ENCODE measurements at regions not wholly inside any gene's neighbourhood (a gene's known extent, or its start where the extent isn't known, plus 50 kb on each side); places are given as distances from the start of the nearest gene placed in this dataset.

DNA sequence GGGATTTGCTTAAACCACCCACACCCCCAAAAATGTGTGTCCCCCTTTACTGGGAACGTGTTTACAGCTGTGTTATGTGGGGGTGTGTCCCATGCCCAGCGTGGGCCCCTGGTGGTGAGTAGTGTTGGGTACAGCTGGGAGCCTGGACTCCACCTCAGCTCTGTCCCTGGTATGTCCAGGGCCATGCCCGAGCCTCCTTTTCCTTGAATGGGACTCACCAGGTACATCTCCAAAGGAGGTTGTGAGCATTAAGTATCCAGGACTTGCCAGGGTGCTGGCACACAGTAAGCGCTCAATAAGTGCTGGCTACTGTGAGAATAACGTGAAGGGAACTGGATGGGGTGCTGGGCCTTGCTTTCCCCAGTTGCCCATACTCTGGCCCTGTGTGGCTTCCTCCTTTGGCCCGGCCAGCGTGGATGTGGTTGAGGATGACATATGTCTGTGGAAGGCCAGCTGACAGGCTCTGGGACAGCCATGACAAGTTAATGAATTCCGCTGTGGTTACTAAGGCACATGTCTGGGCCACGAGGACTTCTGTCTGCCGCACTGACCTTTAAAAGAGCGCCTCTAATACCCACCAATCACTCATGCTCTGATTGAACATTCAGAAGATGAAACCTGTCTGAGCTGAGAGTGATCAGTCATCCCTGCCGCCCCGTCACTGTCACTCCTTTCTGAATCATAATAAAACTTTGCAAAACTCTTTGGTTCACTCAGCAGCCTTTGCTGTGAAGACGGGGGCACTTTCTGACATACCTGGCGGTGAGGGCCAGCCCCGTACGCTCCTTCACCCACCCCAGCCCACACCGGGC is 74.7 kb downstream of the DIO3 start:
- in situ Hi-C loops (cut with MboI) = no loop called here
- TF ChIP-seq RUNX3 (IDR thresholded peaks at IDR 0.05; ENCODE audit: low read length) (peak; percentile 41), MTA3 (IDR thresholded peaks at IDR 0.05; ENCODE audit: borderline replicate concordance, low read length) (no peak), KLF5 (IDR thresholded peaks at IDR 0.05; ENCODE audit: partially characterized antibody) (no peak), MEF2B (IDR thresholded peaks at IDR 0.05; ENCODE audit: partially characterized antibody, poor library complexity, severe bottlenecking) (peak; percentile 24), MTA2 (IDR thresholded peaks at IDR 0.05; ENCODE audit: low read depth) (no peak), ZSCAN29 (IDR thresholded peaks at IDR 0.05) (no peak), IRF4 (IDR thresholded peaks at IDR 0.05; ENCODE audit: low read depth, low read length) (0 out of 2 replicates have a peak, but pooled peaks have one; percentile 39), RFX5 (IDR thresholded peaks at IDR 0.05; ENCODE audit: low read depth, low read length) (no peak), ESRRA (IDR thresholded peaks at IDR 0.05; ENCODE audit: low read length) (no peak), PAX5 (IDR thresholded peaks at IDR 0.05; ENCODE audit: borderline replicate concordance, low read depth, low read length) (no peak), CBFB (IDR thresholded peaks at IDR 0.05; ENCODE audit: low read depth) (no peak), DPF2 (IDR thresholded peaks at IDR 0.05) (no peak)
- TF ChIP-seq, protein P1, sequence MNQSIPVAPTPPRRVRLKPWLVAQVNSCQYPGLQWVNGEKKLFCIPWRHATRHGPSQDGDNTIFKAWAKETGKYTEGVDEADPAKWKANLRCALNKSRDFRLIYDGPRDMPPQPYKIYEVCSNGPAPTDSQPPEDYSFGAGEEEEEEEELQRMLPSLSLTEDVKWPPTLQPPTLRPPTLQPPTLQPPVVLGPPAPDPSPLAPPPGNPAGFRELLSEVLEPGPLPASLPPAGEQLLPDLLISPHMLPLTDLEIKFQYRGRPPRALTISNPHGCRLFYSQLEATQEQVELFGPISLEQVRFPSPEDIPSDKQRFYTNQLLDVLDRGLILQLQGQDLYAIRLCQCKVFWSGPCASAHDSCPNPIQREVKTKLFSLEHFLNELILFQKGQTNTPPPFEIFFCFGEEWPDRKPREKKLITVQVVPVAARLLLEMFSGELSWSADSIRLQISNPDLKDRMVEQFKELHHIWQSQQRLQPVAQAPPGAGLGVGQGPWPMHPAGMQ (IDR thresholded peaks at IDR 0.05; ENCODE audit: borderline replicate concordance) = no peak
- TF ChIP-seq, protein P2, sequence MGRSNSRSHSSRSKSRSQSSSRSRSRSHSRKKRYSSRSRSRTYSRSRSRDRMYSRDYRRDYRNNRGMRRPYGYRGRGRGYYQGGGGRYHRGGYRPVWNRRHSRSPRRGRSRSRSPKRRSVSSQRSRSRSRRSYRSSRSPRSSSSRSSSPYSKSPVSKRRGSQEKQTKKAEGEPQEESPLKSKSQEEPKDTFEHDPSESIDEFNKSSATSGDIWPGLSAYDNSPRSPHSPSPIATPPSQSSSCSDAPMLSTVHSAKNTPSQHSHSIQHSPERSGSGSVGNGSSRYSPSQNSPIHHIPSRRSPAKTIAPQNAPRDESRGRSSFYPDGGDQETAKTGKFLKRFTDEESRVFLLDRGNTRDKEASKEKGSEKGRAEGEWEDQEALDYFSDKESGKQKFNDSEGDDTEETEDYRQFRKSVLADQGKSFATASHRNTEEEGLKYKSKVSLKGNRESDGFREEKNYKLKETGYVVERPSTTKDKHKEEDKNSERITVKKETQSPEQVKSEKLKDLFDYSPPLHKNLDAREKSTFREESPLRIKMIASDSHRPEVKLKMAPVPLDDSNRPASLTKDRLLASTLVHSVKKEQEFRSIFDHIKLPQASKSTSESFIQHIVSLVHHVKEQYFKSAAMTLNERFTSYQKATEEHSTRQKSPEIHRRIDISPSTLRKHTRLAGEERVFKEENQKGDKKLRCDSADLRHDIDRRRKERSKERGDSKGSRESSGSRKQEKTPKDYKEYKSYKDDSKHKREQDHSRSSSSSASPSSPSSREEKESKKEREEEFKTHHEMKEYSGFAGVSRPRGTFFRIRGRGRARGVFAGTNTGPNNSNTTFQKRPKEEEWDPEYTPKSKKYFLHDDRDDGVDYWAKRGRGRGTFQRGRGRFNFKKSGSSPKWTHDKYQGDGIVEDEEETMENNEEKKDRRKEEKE (IDR thresholded peaks at IDR 0.05) = no peak
- TF ChIP-seq, protein P3, sequence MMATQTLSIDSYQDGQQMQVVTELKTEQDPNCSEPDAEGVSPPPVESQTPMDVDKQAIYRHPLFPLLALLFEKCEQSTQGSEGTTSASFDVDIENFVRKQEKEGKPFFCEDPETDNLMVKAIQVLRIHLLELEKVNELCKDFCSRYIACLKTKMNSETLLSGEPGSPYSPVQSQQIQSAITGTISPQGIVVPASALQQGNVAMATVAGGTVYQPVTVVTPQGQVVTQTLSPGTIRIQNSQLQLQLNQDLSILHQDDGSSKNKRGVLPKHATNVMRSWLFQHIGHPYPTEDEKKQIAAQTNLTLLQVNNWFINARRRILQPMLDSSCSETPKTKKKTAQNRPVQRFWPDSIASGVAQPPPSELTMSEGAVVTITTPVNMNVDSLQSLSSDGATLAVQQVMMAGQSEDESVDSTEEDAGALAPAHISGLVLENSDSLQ (IDR thresholded peaks at IDR 0.05) = peak; percentile 79
- TF ChIP-seq, protein P4, sequence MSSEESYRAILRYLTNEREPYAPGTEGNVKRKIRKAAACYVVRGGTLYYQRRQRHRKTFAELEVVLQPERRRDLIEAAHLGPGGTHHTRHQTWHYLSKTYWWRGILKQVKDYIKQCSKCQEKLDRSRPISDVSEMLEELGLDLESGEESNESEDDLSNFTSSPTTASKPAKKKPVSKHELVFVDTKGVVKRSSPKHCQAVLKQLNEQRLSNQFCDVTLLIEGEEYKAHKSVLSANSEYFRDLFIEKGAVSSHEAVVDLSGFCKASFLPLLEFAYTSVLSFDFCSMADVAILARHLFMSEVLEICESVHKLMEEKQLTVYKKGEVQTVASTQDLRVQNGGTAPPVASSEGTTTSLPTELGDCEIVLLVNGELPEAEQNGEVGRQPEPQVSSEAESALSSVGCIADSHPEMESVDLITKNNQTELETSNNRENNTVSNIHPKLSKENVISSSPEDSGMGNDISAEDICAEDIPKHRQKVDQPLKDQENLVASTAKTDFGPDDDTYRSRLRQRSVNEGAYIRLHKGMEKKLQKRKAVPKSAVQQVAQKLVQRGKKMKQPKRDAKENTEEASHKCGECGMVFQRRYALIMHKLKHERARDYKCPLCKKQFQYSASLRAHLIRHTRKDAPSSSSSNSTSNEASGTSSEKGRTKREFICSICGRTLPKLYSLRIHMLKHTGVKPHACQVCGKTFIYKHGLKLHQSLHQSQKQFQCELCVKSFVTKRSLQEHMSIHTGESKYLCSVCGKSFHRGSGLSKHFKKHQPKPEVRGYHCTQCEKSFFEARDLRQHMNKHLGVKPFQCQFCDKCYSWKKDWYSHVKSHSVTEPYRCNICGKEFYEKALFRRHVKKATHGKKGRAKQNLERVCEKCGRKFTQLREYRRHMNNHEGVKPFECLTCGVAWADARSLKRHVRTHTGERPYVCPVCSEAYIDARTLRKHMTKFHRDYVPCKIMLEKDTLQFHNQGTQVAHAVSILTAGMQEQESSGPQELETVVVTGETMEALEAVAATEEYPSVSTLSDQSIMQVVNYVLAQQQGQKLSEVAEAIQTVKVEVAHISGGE (CRISPR knock-in tag; IDR thresholded peaks at IDR 0.05) = no peak

More for the DNA sequence above, 74.7 kb downstream of the DIO3 start:
- ChIA-PET RAD21 (ENCODE audit: unreplicated experiment) (no interaction called here), SMC1A (ENCODE audit: uncharacterized antibody, unreplicated experiment) (no interaction called here), CTCF (interaction anchor here (1.5 kb wide), 1 partner anchor 8 kb away, joined by 3 read pairs; no protein-coding TSS in a partner anchor), POLR2A (no interaction called here)
- no peaks in the 10 kb centered on the region for H4K20me1 ChIP-seq (ENCODE audit: control insufficient read depth, insufficient read depth)
- no peaks in the 10 kb centered on the region; a peak in 1 of 4 replicates for H3K27me3 ChIP-seq (replicated peaks in 1 of 2; ENCODE audit: control insufficient read depth in 2 of 2, insufficient read depth in 2 of 2, low read length in 1 of 2)
- H2AFZ ChIP-seq (ENCODE audit: control insufficient read depth, low read depth, low read length) = no peak overlapping the region
- H3K9me3 ChIP-seq (replicated peaks; ENCODE audit: control insufficient read depth, insufficient read depth, low read length) = no peaks in the 10 kb centered on the region
- no peak for FAIRE-seq
- ATAC-seq = peak; percentile 95
- no TSS peak for BruUV-seq (replicated peaks)
- no peaks in the 10 kb centered on the region for H3K4me1 ChIP-seq (ENCODE audit: control insufficient read depth, insufficient read depth, low read length)
- intact Hi-C loops (cut with micrococcal nuclease; ENCODE audit: unreplicated experiment) = no loop called here
- DNase-seq (ENCODE audit: low read depth, low spot score) = peak; percentile 3
- WGBS (ENCODE audit: insufficient coverage, insufficient replicate concordance, low lambda C conversion rate, missing lambda C conversion rate) = 7% methylated on average over 18 of the region's 18 CpGs
- H3K4me3 ChIP-seq = no peak overlapping the region
- no peaks in the 10 kb centered on the region for H3K79me2 ChIP-seq (ENCODE audit: control insufficient read depth, insufficient read depth, low read length)
- H3K27ac ChIP-seq (ENCODE audit: control insufficient read depth, insufficient read depth) = no peak overlapping the region
- no peaks in the 10 kb centered on the region for H3K36me3 ChIP-seq (ENCODE audit: control insufficient read depth in 2 of 2, insufficient read depth in 2 of 2, low read length in 1 of 2)
- H3K4me2 ChIP-seq (ENCODE audit: control insufficient read depth, insufficient read depth) = no peak overlapping the region
- H3K9ac ChIP-seq (ENCODE audit: control insufficient read depth, insufficient read depth, low read length) = no peak overlapping the region

Measured in GM12878 (cell line).